ENCODE measurements at regions not wholly inside any gene's neighbourhood (a gene's known extent, or its start where the extent isn't known, plus 50 kb on each side); places are given as distances from the start of the nearest gene placed in this dataset.

- Histone ChIP-seq H4K8ac (ENCODE audit: low read depth, low read length) (no peak overlapping the region), H4K91ac (ENCODE audit: low read depth, low read length, poor library complexity) (no peak overlapping the region), H3K9me3 (replicated peaks in 1 of 2; ENCODE audit: control insufficient read depth in 2 of 2, insufficient read depth in 1 of 2, low read depth in 1 of 2, low read length in 2 of 2) (no peaks in the 10 kb centered on the region), H2BK15ac (ENCODE audit: low read length) (no peak overlapping the region), H3K4ac (ENCODE audit: low read length) (no peak overlapping the region), H3K4me1 (ENCODE audit: control insufficient read depth in 2 of 2, insufficient read depth in 1 of 2, low read depth in 1 of 2, low read length in 2 of 2) (peaks cover 2 to 4% of the 10 kb centered on the region in 2 donors), H3K27me3 (ENCODE audit: control insufficient read depth in 3 of 3, insufficient read depth in 3 of 3, low read depth in 1 of 3, low read length in 3 of 3) (no peaks in the 10 kb centered on the region), H3K14ac (ENCODE audit: low read length) (no peak overlapping the region), H3K9ac (ENCODE audit: low read depth, low read length, poor library complexity) (no peak overlapping the region), H2BK5ac (ENCODE audit: low read length) (no peak overlapping the region), H3K4me2 (ENCODE audit: insufficient read depth, low read length, poor library complexity, severe bottlenecking) (no peak overlapping the region), H3K79me1 (ENCODE audit: low read depth, low read length) (no peaks in the 10 kb centered on the region), H3K36me3 (replicated peaks in 1 of 2; ENCODE audit: control insufficient read depth in 2 of 2, insufficient read depth in 2 of 2, low read length in 2 of 2) (no peaks in the 10 kb centered on the region), H3K18ac (ENCODE audit: low read length) (no peak overlapping the region), H2BK12ac (ENCODE audit: low read length) (no peak overlapping the region), H2BK120ac (ENCODE audit: low read depth, low read length) (no peak overlapping the region), H3K4me3 (ENCODE audit: low read length in 2 of 2) (no peak overlapping the region), H3K23ac (ENCODE audit: low read depth, low read length, poor library complexity) (no peak overlapping the region), H2AK5ac (ENCODE audit: low read depth, low read length) (no peak overlapping the region), H3K27ac (replicated peaks; ENCODE audit: low read length) (no peak overlapping the region), H2AFZ (ENCODE audit: low read length) (no peak overlapping the region)
- DNase-seq (ENCODE audit: low spot score): no peak
- WGBS, 2 donors (ENCODE audit: extremely low coverage in 2 of 2, insufficient read length in 2 of 2, insufficient replicate concordance in 1 of 2): no CpG with 5 or more reads among the region's 2 CpGs
Observed at GRCh38 chr7:79716329-79716728, 262.9 kb upstream of the MAGI2 start.

DNA sequence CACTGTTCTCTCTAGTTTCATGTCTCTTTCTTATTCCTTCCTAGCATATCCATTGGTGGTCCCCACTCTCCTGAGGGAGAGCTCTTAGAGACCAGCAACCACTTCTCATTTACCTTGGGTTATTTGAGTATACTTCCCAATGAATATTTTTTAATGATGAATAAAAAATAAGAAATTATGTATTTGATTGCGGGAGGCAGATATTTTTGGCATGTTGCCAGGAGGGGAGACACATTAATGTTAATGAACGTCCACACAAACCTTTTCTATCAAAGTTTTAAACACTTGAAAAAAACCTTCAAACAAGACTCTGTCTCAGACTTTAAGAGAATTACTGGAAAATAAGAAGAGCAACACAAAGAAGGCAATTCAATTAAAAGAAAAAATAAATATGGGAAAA is 260.6 kb upstream of the MAGI2 start:
- Histone ChIP-seq H3K4ac (ENCODE audit: low read length) (no peak overlapping the region), H3K79me1 (ENCODE audit: low read depth, low read length) (no peaks in the 10 kb centered on the region), H2BK15ac (ENCODE audit: low read length) (no peak overlapping the region), H3K4me1 (ENCODE audit: control insufficient read depth in 2 of 2, insufficient read depth in 1 of 2, low read depth in 1 of 2, low read length in 2 of 2) (peaks cover 2 to 4% of the 10 kb centered on the region in 2 donors), H3K14ac (ENCODE audit: low read length) (no peak overlapping the region), H2AFZ (ENCODE audit: low read length) (no peak overlapping the region), H2BK5ac (ENCODE audit: low read length) (no peak overlapping the region), H3K4me2 (ENCODE audit: insufficient read depth, low read length, poor library complexity, severe bottlenecking) (no peak overlapping the region), H3K4me3 (ENCODE audit: low read length in 2 of 2) (no peak overlapping the region), H2BK12ac (ENCODE audit: low read length) (no peak overlapping the region), H2BK120ac (ENCODE audit: low read depth, low read length) (no peak overlapping the region), H2AK5ac (ENCODE audit: low read depth, low read length) (no peak overlapping the region), H4K91ac (ENCODE audit: low read depth, low read length, poor library complexity) (no peak overlapping the region), H3K36me3 (replicated peaks in 1 of 2; ENCODE audit: control insufficient read depth in 2 of 2, insufficient read depth in 2 of 2, low read length in 2 of 2) (no peaks in the 10 kb centered on the region), H4K8ac (ENCODE audit: low read depth, low read length) (no peak overlapping the region), H3K9me3 (replicated peaks in 1 of 2; ENCODE audit: control insufficient read depth in 2 of 2, insufficient read depth in 1 of 2, low read depth in 1 of 2, low read length in 2 of 2) (no peaks in the 10 kb centered on the region), H3K18ac (ENCODE audit: low read length) (no peak overlapping the region), H3K9ac (ENCODE audit: low read depth, low read length, poor library complexity) (no peak overlapping the region), H3K27ac (replicated peaks; ENCODE audit: low read length) (no peak overlapping the region), H3K27me3 (ENCODE audit: control insufficient read depth in 3 of 3, insufficient read depth in 3 of 3, low read depth in 1 of 3, low read length in 3 of 3) (no peaks in the 10 kb centered on the region), H3K23ac (ENCODE audit: low read depth, low read length, poor library complexity) (no peak overlapping the region)
- WGBS, 2 donors (ENCODE audit: extremely low coverage in 2 of 2, insufficient read length in 2 of 2, insufficient replicate concordance in 1 of 2): 100% methylated on average over 1 of the region's 2 CpGs; no CpG with 5 or more reads in 1 of the 2 donors
- no peak for DNase-seq (ENCODE audit: low spot score)

DNA sequence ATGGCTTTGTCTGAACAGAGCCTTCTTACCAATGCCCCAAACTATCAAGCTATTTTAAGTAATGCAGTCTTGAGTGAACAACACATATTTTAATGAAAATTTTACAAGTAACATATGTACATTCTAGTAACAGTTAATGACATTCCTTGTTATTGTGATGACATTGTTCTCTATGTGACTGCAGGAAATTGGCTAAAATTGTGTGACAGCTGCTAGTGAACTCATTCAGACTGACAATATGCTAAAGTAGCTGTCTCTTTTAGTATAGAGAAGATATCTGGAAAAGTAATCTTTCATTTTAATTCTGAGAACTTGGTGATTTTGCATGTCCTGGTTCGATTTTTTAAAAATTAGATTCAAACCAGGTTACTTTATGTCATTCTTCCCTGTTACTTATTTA is 259.8 kb upstream of the MAGI2 start:
- H2AFZ ChIP-seq (ENCODE audit: low read length): no peak overlapping the region
- no peak overlapping the region for H2AK5ac ChIP-seq (ENCODE audit: low read depth, low read length)
- no peak overlapping the region for H2BK120ac ChIP-seq (ENCODE audit: low read depth, low read length)
- no peak overlapping the region for H3K4me2 ChIP-seq (ENCODE audit: insufficient read depth, low read length, poor library complexity, severe bottlenecking)
- H3K14ac ChIP-seq (ENCODE audit: low read length): no peak overlapping the region
- no peak overlapping the region for H3K23ac ChIP-seq (ENCODE audit: low read depth, low read length, poor library complexity)
- H3K4me3 ChIP-seq (ENCODE audit: low read length in 2 of 2): no peak overlapping the region
- H3K36me3 ChIP-seq (replicated peaks in 1 of 2; ENCODE audit: control insufficient read depth in 2 of 2, insufficient read depth in 2 of 2, low read length in 2 of 2): no peaks in the 10 kb centered on the region
- no peaks in the 10 kb centered on the region for H3K9me3 ChIP-seq (replicated peaks in 1 of 2; ENCODE audit: control insufficient read depth in 2 of 2, insufficient read depth in 1 of 2, low read depth in 1 of 2, low read length in 2 of 2)
- no peak overlapping the region for H4K8ac ChIP-seq (ENCODE audit: low read depth, low read length)
- no peak overlapping the region for H2BK15ac ChIP-seq (ENCODE audit: low read length)
- peaks cover 2 to 4% of the 10 kb centered on the region in 2 donors for H3K4me1 ChIP-seq (ENCODE audit: control insufficient read depth in 2 of 2, insufficient read depth in 1 of 2, low read depth in 1 of 2, low read length in 2 of 2)
- no peaks in the 10 kb centered on the region for H3K27me3 ChIP-seq (ENCODE audit: control insufficient read depth in 3 of 3, insufficient read depth in 3 of 3, low read depth in 1 of 3, low read length in 3 of 3)
- no peak overlapping the region for H3K18ac ChIP-seq (ENCODE audit: low read length)
- H3K79me1 ChIP-seq (ENCODE audit: low read depth, low read length): no peaks in the 10 kb centered on the region
- no peak overlapping the region for H4K91ac ChIP-seq (ENCODE audit: low read depth, low read length, poor library complexity)
- no CpG with 5 or more reads among the region's 1 CpG for WGBS, 2 donors (ENCODE audit: extremely low coverage in 2 of 2, insufficient read length in 2 of 2, insufficient replicate concordance in 1 of 2)
- DNase-seq (ENCODE audit: low spot score): no peak
- no peak overlapping the region for H3K4ac ChIP-seq (ENCODE audit: low read length)
- no peak overlapping the region for H3K27ac ChIP-seq (replicated peaks; ENCODE audit: low read length)
- H2BK5ac ChIP-seq (ENCODE audit: low read length): no peak overlapping the region
- H2BK12ac ChIP-seq (ENCODE audit: low read length): no peak overlapping the region
- H3K9ac ChIP-seq (ENCODE audit: low read depth, low read length, poor library complexity): no peak overlapping the region

GRCh38 chr7:79711660-79712059 is 258.2 kb upstream of the MAGI2 start:
- H2AK5ac ChIP-seq (ENCODE audit: low read depth, low read length): no peak overlapping the region
- peaks cover 0 to 4% of the 10 kb centered on the region in 2 donors for H3K4me1 ChIP-seq (ENCODE audit: control insufficient read depth in 2 of 2, insufficient read depth in 1 of 2, low read depth in 1 of 2, low read length in 2 of 2)
- no peak overlapping the region for H3K4ac ChIP-seq (ENCODE audit: low read length)
- H3K79me1 ChIP-seq (ENCODE audit: low read depth, low read length): no peaks in the 10 kb centered on the region
- no peak overlapping the region for H3K9ac ChIP-seq (ENCODE audit: low read depth, low read length, poor library complexity)
- H3K4me3 ChIP-seq (ENCODE audit: low read length in 2 of 2): no peak overlapping the region
- H3K18ac ChIP-seq (ENCODE audit: low read length): no peak overlapping the region
- H3K27me3 ChIP-seq (ENCODE audit: control insufficient read depth in 3 of 3, insufficient read depth in 3 of 3, low read depth in 1 of 3, low read length in 3 of 3): no peaks in the 10 kb centered on the region
- no peak overlapping the region for H3K14ac ChIP-seq (ENCODE audit: low read length)
- no CpG with 5 or more reads among the region's 4 CpGs for WGBS, 2 donors (ENCODE audit: extremely low coverage in 2 of 2, insufficient read length in 2 of 2, insufficient replicate concordance in 1 of 2)
- no peak for DNase-seq (ENCODE audit: low spot score)
- no peak overlapping the region for H3K27ac ChIP-seq (replicated peaks; ENCODE audit: low read length)
- no peak overlapping the region for H4K8ac ChIP-seq (ENCODE audit: low read depth, low read length)
- no peaks in the 10 kb centered on the region for H3K9me3 ChIP-seq (replicated peaks in 1 of 2; ENCODE audit: control insufficient read depth in 2 of 2, insufficient read depth in 1 of 2, low read depth in 1 of 2, low read length in 2 of 2)
- H3K36me3 ChIP-seq (replicated peaks in 1 of 2; ENCODE audit: control insufficient read depth in 2 of 2, insufficient read depth in 2 of 2, low read length in 2 of 2): no peaks in the 10 kb centered on the region
- no peak overlapping the region for H3K23ac ChIP-seq (ENCODE audit: low read depth, low read length, poor library complexity)
- no peak overlapping the region for H2BK15ac ChIP-seq (ENCODE audit: low read length)
- no peak overlapping the region for H2BK12ac ChIP-seq (ENCODE audit: low read length)
- H2BK5ac ChIP-seq (ENCODE audit: low read length): no peak overlapping the region
- no peak overlapping the region for H2AFZ ChIP-seq (ENCODE audit: low read length)
- H4K91ac ChIP-seq (ENCODE audit: low read depth, low read length, poor library complexity): no peak overlapping the region
- H2BK120ac ChIP-seq (ENCODE audit: low read depth, low read length): no peak overlapping the region
- H3K4me2 ChIP-seq (ENCODE audit: insufficient read depth, low read length, poor library complexity, severe bottlenecking): no peak overlapping the region
